ENCODE measurements at regions not wholly inside any gene's neighbourhood (a gene's known extent, or its start where the extent isn't known, plus 50 kb on each side); places are given as distances from the start of the nearest gene placed in this dataset.

- H3K9ac ChIP-seq (ENCODE audit: low read length): no peak overlapping the region
- H3K4me3 ChIP-seq (ENCODE audit: low read length): no peak overlapping the region
- peaks cover 3% of the 10 kb centered on the region for H3K4me1 ChIP-seq (ENCODE audit: control insufficient read depth, insufficient read depth, low read length)
- no peaks in the 10 kb centered on the region for H3K36me3 ChIP-seq (ENCODE audit: control insufficient read depth, insufficient read depth, low read length)
- H3K27me3 ChIP-seq (ENCODE audit: control insufficient read depth, insufficient read depth, low read length): no peaks in the 10 kb centered on the region
- no peak overlapping the region for H3K27ac ChIP-seq (ENCODE audit: low read depth, low read length)
Measured at GRCh38 chr5:142390334-142390733, 65.5 kb upstream of the SPRY4 start.

- H3K4me3 ChIP-seq (ENCODE audit: low read length): no peak overlapping the region
- no peaks in the 10 kb centered on the region for H3K36me3 ChIP-seq (ENCODE audit: control insufficient read depth, insufficient read depth, low read length)
- no peak overlapping the region for H3K9ac ChIP-seq (ENCODE audit: low read length)
- peaks cover 3% of the 10 kb centered on the region for H3K4me1 ChIP-seq (ENCODE audit: control insufficient read depth, insufficient read depth, low read length)
- no peak overlapping the region for H3K27ac ChIP-seq (ENCODE audit: low read depth, low read length)
- H3K27me3 ChIP-seq (ENCODE audit: control insufficient read depth, insufficient read depth, low read length): no peaks in the 10 kb centered on the region
Measured at GRCh38 chr5:142388696-142389095, 63.9 kb upstream of the SPRY4 start.

- Histone ChIP-seq H3K9ac (ENCODE audit: low read length) (no peak overlapping the region), H3K27ac (ENCODE audit: low read depth, low read length) (no peak overlapping the region), H3K27me3 (ENCODE audit: control insufficient read depth, insufficient read depth, low read length) (no peaks in the 10 kb centered on the region), H3K36me3 (ENCODE audit: control insufficient read depth, insufficient read depth, low read length) (no peaks in the 10 kb centered on the region), H3K4me3 (ENCODE audit: low read length) (no peak overlapping the region), H3K4me1 (ENCODE audit: control insufficient read depth, insufficient read depth, low read length) (peaks cover 3% of the 10 kb centered on the region)
Measured at GRCh38 chr5:142387024-142387682, 62.3 kb upstream of the SPRY4 start.

- H3K27me3 ChIP-seq (ENCODE audit: control insufficient read depth, insufficient read depth, low read length): no peaks in the 10 kb centered on the region
- H3K9ac ChIP-seq (ENCODE audit: low read length): no peak overlapping the region
- no peak overlapping the region for H3K4me3 ChIP-seq (ENCODE audit: low read length)
- H3K27ac ChIP-seq (ENCODE audit: low read depth, low read length): no peak overlapping the region
- H3K4me1 ChIP-seq (ENCODE audit: control insufficient read depth, insufficient read depth, low read length): peaks cover 3% of the 10 kb centered on the region
- no peaks in the 10 kb centered on the region for H3K36me3 ChIP-seq (ENCODE audit: control insufficient read depth, insufficient read depth, low read length)
Measured at GRCh38 chr5:142386137-142387023, 61.6 kb upstream of the SPRY4 start.

- Histone ChIP-seq H3K36me3 (ENCODE audit: control insufficient read depth, insufficient read depth, low read length) (no peaks in the 10 kb centered on the region), H3K4me3 (ENCODE audit: low read length) (no peak overlapping the region), H3K27ac (ENCODE audit: low read depth, low read length) (no peak overlapping the region), H3K4me1 (ENCODE audit: control insufficient read depth, insufficient read depth, low read length) (peaks cover 3% of the 10 kb centered on the region), H3K9ac (ENCODE audit: low read length) (no peak overlapping the region), H3K27me3 (ENCODE audit: control insufficient read depth, insufficient read depth, low read length) (no peaks in the 10 kb centered on the region)
Measured at GRCh38 chr5:142385194-142385593, 60.4 kb upstream of the SPRY4 start.

- no peak overlapping the region for H3K4me3 ChIP-seq (ENCODE audit: low read length)
- no peaks in the 10 kb centered on the region for H3K4me1 ChIP-seq (ENCODE audit: control insufficient read depth, insufficient read depth, low read length)
Measured at GRCh38 chr5:142384014-142384413, 59.2 kb upstream of the SPRY4 start.

GRCh38 chr5:142382186-142382585 lies 57.4 kb upstream of the SPRY4 start:
- H3K9ac ChIP-seq (ENCODE audit: low read length): no peak overlapping the region
- H3K27me3 ChIP-seq (ENCODE audit: control insufficient read depth, insufficient read depth, low read length): no peaks in the 10 kb centered on the region
- no peak overlapping the region for H3K27ac ChIP-seq (ENCODE audit: low read depth, low read length)
- H3K4me1 ChIP-seq (ENCODE audit: control insufficient read depth, insufficient read depth, low read length): no peaks in the 10 kb centered on the region
- H3K4me3 ChIP-seq (ENCODE audit: low read length): no peak overlapping the region
- H3K36me3 ChIP-seq (ENCODE audit: control insufficient read depth, insufficient read depth, low read length): no peaks in the 10 kb centered on the region

More at GRCh38 chr5:142384014-142384413, 59.2 kb upstream of the SPRY4 start:
- H3K9ac ChIP-seq (ENCODE audit: low read length): no peak overlapping the region
- no peak overlapping the region for H3K27ac ChIP-seq (ENCODE audit: low read depth, low read length)
- no peaks in the 10 kb centered on the region for H3K36me3 ChIP-seq (ENCODE audit: control insufficient read depth, insufficient read depth, low read length)
- H3K27me3 ChIP-seq (ENCODE audit: control insufficient read depth, insufficient read depth, low read length): no peaks in the 10 kb centered on the region

- Histone ChIP-seq H3K27ac (ENCODE audit: low read depth, low read length) (no peak overlapping the region), H3K4me1 (ENCODE audit: control insufficient read depth, insufficient read depth, low read length) (peaks cover 9% of the 10 kb centered on the region), H3K36me3 (ENCODE audit: control insufficient read depth, insufficient read depth, low read length) (no peaks in the 10 kb centered on the region), H3K4me3 (ENCODE audit: low read length) (no peak overlapping the region), H3K27me3 (ENCODE audit: control insufficient read depth, insufficient read depth, low read length) (no peaks in the 10 kb centered on the region), H3K9ac (ENCODE audit: low read length) (no peak overlapping the region)
Measured at GRCh38 chr5:142378737-142379634, 54.2 kb upstream of the SPRY4 start.

- H3K27me3 ChIP-seq (ENCODE audit: control insufficient read depth, insufficient read depth, low read length): no peaks in the 10 kb centered on the region
- H3K4me3 ChIP-seq (ENCODE audit: low read length): no peak overlapping the region
- H3K36me3 ChIP-seq (ENCODE audit: control insufficient read depth, insufficient read depth, low read length): no peaks in the 10 kb centered on the region
- H3K27ac ChIP-seq (ENCODE audit: low read depth, low read length): no peak overlapping the region
- peaks cover 9% of the 10 kb centered on the region for H3K4me1 ChIP-seq (ENCODE audit: control insufficient read depth, insufficient read depth, low read length)
- no peak overlapping the region for H3K9ac ChIP-seq (ENCODE audit: low read length)
Measured at GRCh38 chr5:142375944-142376411, 51.2 kb upstream of the SPRY4 start.
